OCI-LY7 (cell line): ENCODE measurements at regions not wholly inside any gene's neighbourhood (a gene's known extent, or its start where the extent isn't known, plus 50 kb on each side); places are given as distances from the start of the nearest gene placed in this dataset.

ENCODE experiments used
- EZH2phosphoT487 ChIP-seq: fragments of 200-600 bp; sonication (generic); IDR thresholded peaks from 2 replicates; pipeline ENCODE4 v1.6.1; 2018; ENCODE audit warnings: low read depth, borderline replicate concordance, mild to moderate bottlenecking, mixed run types, antibody characterized with exemption, low read length, moderate library complexity, mixed read lengths
- TF ChIP-seq, protein P1 (sequence below): fragments of 200-600 bp; sonication (generic); conservative IDR thresholded peaks from 2 replicates; pipeline ENCODE4 v1.5.1; 2014; ENCODE audit warnings: mild to moderate bottlenecking, antibody characterized with exemption, low read length, moderate library complexity, mixed read lengths

DNA sequence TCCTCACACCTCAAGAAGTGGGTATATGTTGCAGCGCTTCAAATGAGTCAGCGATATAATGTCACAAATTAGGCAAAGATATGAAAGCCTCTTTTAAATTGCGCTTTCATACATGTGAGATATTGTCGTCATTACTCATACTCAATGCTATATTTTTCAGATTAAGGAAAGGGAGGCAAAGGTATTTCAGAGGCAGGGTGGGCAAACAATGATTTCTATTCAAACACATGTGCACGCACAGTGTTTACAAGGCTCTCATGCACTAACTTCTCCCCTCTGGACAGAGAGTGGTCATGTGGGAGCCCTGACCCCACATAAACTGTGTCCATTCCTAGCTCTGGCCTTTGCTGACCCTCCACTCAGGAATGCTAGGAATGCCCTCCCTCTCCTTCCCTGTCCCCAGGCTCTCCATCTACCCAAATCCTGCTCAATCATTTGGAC, 112.1 kb upstream of the TMEM170B start:
- TF ChIP-seq, protein P1, sequence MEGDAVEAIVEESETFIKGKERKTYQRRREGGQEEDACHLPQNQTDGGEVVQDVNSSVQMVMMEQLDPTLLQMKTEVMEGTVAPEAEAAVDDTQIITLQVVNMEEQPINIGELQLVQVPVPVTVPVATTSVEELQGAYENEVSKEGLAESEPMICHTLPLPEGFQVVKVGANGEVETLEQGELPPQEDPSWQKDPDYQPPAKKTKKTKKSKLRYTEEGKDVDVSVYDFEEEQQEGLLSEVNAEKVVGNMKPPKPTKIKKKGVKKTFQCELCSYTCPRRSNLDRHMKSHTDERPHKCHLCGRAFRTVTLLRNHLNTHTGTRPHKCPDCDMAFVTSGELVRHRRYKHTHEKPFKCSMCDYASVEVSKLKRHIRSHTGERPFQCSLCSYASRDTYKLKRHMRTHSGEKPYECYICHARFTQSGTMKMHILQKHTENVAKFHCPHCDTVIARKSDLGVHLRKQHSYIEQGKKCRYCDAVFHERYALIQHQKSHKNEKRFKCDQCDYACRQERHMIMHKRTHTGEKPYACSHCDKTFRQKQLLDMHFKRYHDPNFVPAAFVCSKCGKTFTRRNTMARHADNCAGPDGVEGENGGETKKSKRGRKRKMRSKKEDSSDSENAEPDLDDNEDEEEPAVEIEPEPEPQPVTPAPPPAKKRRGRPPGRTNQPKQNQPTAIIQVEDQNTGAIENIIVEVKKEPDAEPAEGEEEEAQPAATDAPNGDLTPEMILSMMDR, result no peak
- no peak for TF ChIP-seq EZH2phosphoT487
